K562 (cell line): ENCODE measurements at regions not wholly inside any gene's neighbourhood (a gene's known extent, or its start where the extent isn't known, plus 50 kb on each side); places are given as distances from the start of the nearest gene placed in this dataset.

Experiments used
- ATAC-seq: fragments of 200-7000 bp; cut with Tn5 transposase; 3 replicates; pipeline ENCODE4 v1.9.1; 2020; ENCODE audit warnings: moderate library complexity
- BruUV-seq: library from RNA; stranded (reverse); fragments of 400-500 nt; replicated peaks from 2 replicates; lab custom pipeline; 2021; lab: Mats Ljungman, UMichigan
- CTCF ChIA-PET: fragments of 300-600 bp; formaldehyde crosslinking; extraction: SDS; loops from one replicate; lab custom pipeline; 2021; ENCODE audit warnings: low intra/inter-chr PET ratio; lab: Yijun Ruan, JAX
- POLR2A ChIA-PET: fragments of 300-600, 350-650 bp; sonication (Branson Sonifier 250); formaldehyde crosslinking; extraction: SDS; loops from one replicate; lab custom pipeline; 2021; ENCODE audit warnings: antibody characterized with exemption, inconsistent platforms; lab: Yijun Ruan, JAX
- DNase-seq, 4 experiments: peaks; one replicate each; pipeline versions ENCODE4 v3.0.0 to v3.0.0-alpha.2; 2011 to 2018; ENCODE audit warnings: low spot score in 3 of 4, mixed read lengths in 3 of 4; ENCODE audit errors: extremely low read depth in 1 of 4
- FAIRE-seq: peaks from 2 replicates; lab custom pipeline; 2011; peaks lifted over from hg19 to GRCh38; lab: Jason Lieb, UNC
- H2AFZ ChIP-seq: 2 replicates; pipeline ENCODE4 v1.6.0; 2011; ENCODE audit warnings: low read depth, low read length, control low read depth, inconsistent platforms
- H3K27ac ChIP-seq: fragments of 200-600 bp; 3 replicates; pipeline ENCODE4 v1.8.0; 2011; ENCODE audit warnings: low read depth, mild to moderate bottlenecking, control low read depth, inconsistent platforms, low read length, moderate library complexity, mixed read lengths; ENCODE audit errors: extremely low read depth
- H3K27me3 ChIP-seq, 2 experiments: fragments of 300-600 bp in 1 of 2; 2 replicates in 1 of 2; 3 replicates in 1 of 2; pipeline versions ENCODE4 v1.6.0 to v1.8.0; 2011; ENCODE audit warnings: inconsistent platforms in 2 of 2, low read length in 2 of 2, mild to moderate bottlenecking in 1 of 2, mixed read lengths in 1 of 2, moderate library complexity in 1 of 2; ENCODE audit not compliant: control insufficient read depth in 2 of 2, insufficient read depth in 2 of 2
- H3K36me3 ChIP-seq: fragments of 300-600 bp; 3 replicates; pipeline ENCODE4 v1.8.0; 2011; ENCODE audit warnings: mild to moderate bottlenecking, low read length, inconsistent platforms; ENCODE audit not compliant: control insufficient read depth, insufficient read depth
- H3K4me1 ChIP-seq, 2 experiments: fragments of 200-600 bp in 1 of 2; replicated peaks in 1 of 2; 2 replicates in 1 of 2; 3 replicates in 1 of 2; pipeline versions ENCODE4 v1.5.1 to v1.8.0; 2011; ENCODE audit warnings: inconsistent platforms in 2 of 2, low read length in 2 of 2, mild to moderate bottlenecking in 1 of 2, mixed read lengths in 1 of 2, moderate library complexity in 1 of 2; ENCODE audit not compliant: control insufficient read depth in 2 of 2, insufficient read depth in 2 of 2
- H3K4me2 ChIP-seq: 2 replicates; pipeline ENCODE4 v1.6.1; 2011; ENCODE audit warnings: low read length, control low read depth, inconsistent platforms, mixed read lengths; ENCODE audit not compliant: insufficient read depth
- H3K4me3 ChIP-seq: fragments of 200-600 bp; sonication (generic), shearing (Covaris generic); 2 replicates; pipeline ENCODE4 v1.5.1; 2016; ENCODE audit warnings: control low read depth, inconsistent platforms
- H3K79me2 ChIP-seq: fragments of 200-600 bp; 3 replicates; pipeline ENCODE4 v1.8.0; 2011; ENCODE audit warnings: low read length, inconsistent platforms; ENCODE audit not compliant: control insufficient read depth, insufficient read depth
- H3K9ac ChIP-seq, 2 experiments: 2 replicates each; pipeline versions ENCODE4 v1.6.0 to v1.6.1; 2011; ENCODE audit warnings: low read depth in 2 of 2, low read length in 2 of 2, control low read depth in 1 of 2, inconsistent platforms in 1 of 2, mild to moderate bottlenecking in 1 of 2, mixed read lengths in 1 of 2; ENCODE audit not compliant: insufficient read depth in 1 of 2
- H3K9me1 ChIP-seq: one replicate; pipeline ENCODE4 v1.6.0; 2011; ENCODE audit warnings: inconsistent platforms, mild to moderate bottlenecking, low read length, moderate library complexity; ENCODE audit not compliant: control insufficient read depth, insufficient read depth
- H3K9me3 ChIP-seq: replicated peaks from 2 replicates; pipeline ENCODE4 v1.5.1; 2011; ENCODE audit warnings: low read depth, low read length, inconsistent platforms; ENCODE audit not compliant: control insufficient read depth, insufficient read depth
- H4K20me1 ChIP-seq: replicated peaks from 2 replicates; pipeline ENCODE4 v1.6.1; 2011; ENCODE audit warnings: low read length, inconsistent platforms, mixed read lengths; ENCODE audit not compliant: control insufficient read depth, insufficient read depth
- ATF2 ChIP-seq: sonication (generic); formaldehyde crosslinking; IDR thresholded peaks from 2 replicates; pipeline ENCODE4 v1.8.1; 2022; ENCODE audit warnings: missing genetic modification reagents
- C11orf30 ChIP-seq: fragments of 450-650 bp; IDR thresholded peaks from 2 replicates; pipeline ENCODE4 v1.6.1; 2016; ENCODE audit warnings: low read depth, mild to moderate bottlenecking
- ERF ChIP-seq: fragments of 450-650 bp; formaldehyde crosslinking; IDR thresholded peaks from 2 replicates; pipeline ENCODE4 v1.4.0; 2020; ENCODE audit warnings: mild to moderate bottlenecking, mixed read lengths
- FOS ChIP-seq: IDR thresholded peaks from 3 replicates; pipeline ENCODE4 v1.6.1; 2011; ENCODE audit not compliant: insufficient read length; ENCODE audit errors: extremely low read depth
- GTF2E2 ChIP-seq: fragments of 200-800 bp; sonication (Bioruptor generic); IDR thresholded peaks from 2 replicates; pipeline ENCODE4 v1.6.1; 2016; ENCODE audit warnings: missing genetic modification characterization, missing compliant biosample characterization
- MXD1 ChIP-seq: fragments of 250-450 bp; sonication (Bioruptor Pico); IDR thresholded peaks from 2 replicates; pipeline ENCODE4 v1.8.0; 2021; ENCODE audit warnings: borderline replicate concordance, mild to moderate bottlenecking, moderate library complexity; ENCODE audit not compliant: poor library complexity, severe bottlenecking
- NFE2 ChIP-seq: IDR thresholded peaks from 2 replicates; pipeline ENCODE4 v1.6.1; 2014; ENCODE audit warnings: antibody characterized with exemption, low read depth
- PCBP2 ChIP-seq: fragments of 200-400 bp; formaldehyde crosslinking; IDR thresholded peaks from 2 replicates; pipeline ENCODE4 v1.6.1; 2018; ENCODE audit warnings: low read length, low read depth, mild to moderate bottlenecking, moderate library complexity; ENCODE audit not compliant: poor library complexity, severe bottlenecking
- SETDB1 ChIP-seq: IDR thresholded peaks from one replicate; pipeline ENCODE4 v1.6.1; 2012; ENCODE audit warnings: low read length, control low read depth, inconsistent platforms
- SIRT6 ChIP-seq: IDR thresholded peaks from one replicate; pipeline ENCODE4 v1.6.1; 2012; ENCODE audit warnings: low read depth, mild to moderate bottlenecking, control low read depth, inconsistent platforms, low read length, moderate library complexity
- SRSF3 ChIP-seq: fragments of 200-400 bp; formaldehyde crosslinking; IDR thresholded peaks from 2 replicates; pipeline ENCODE4 v1.6.1; 2016; ENCODE audit warnings: mild to moderate bottlenecking, low read length, moderate library complexity; ENCODE audit not compliant: insufficient read depth
- ZBED1 ChIP-seq: IDR thresholded peaks from 2 replicates; pipeline ENCODE4 v1.6.1; 2014
- ZBTB7A ChIP-seq: IDR thresholded peaks from 2 replicates; pipeline ENCODE4 v1.6.1; 2011; ENCODE audit warnings: low read depth, mild to moderate bottlenecking, low read length, moderate library complexity, borderline replicate concordance; ENCODE audit not compliant: control insufficient read depth
- ZNF316 ChIP-seq: fragments of 450-650 bp; IDR thresholded peaks from 2 replicates; pipeline ENCODE4 v1.6.1; 2016
- ZNF41 ChIP-seq: fragments of 250-450 bp; sonication (Bioruptor Pico); conservative IDR thresholded peaks from 2 replicates; pipeline ENCODE4 v1.4.0; 2020; ENCODE audit warnings: mild to moderate bottlenecking
- WGBS: fragments of 100-300 bp; shearing (Covaris generic); methylation state at CpG from one replicate; pipeline ENCODE4 v1.1.6; 2016; ENCODE audit warnings: low coverage, mixed read lengths; ENCODE audit not compliant: insufficient coverage; ENCODE audit errors: missing lambda C conversion rate; 5-methylcytosine and 5-hydroxymethylcytosine counted together
- in situ Hi-C: fragments of 300-500 bp; cut with MboI; formaldehyde crosslinking; loops from 4 replicates; pipeline ENCODE4 v1.15.0; 2018; ENCODE audit warnings: inconsistent platforms, mixed read lengths
- intact Hi-C: fragments of 100-400 bp; cut with micrococcal nuclease; formaldehyde crosslinking; loops from 2 replicates; pipeline ENCODE4 v1.14.2; 2022

- TF ChIP-seq ZBTB7A (no peak), SRSF3 (no peak), MXD1 (CRISPR knock-in tag) (no peak), GTF2E2 (tag) (no peak), ZNF316 (peak; percentile 44; the same call in 1 of the 2 replicates), PCBP2 (no peak), C11orf30 (0 out of 2 replicates have a peak, but pooled peaks have one; percentile 9), NFE2 (no peak), ATF2 (no peak), ZNF41 (no peak), ERF (CRISPR knock-in tag) (no peak), SETDB1 (no peak), ZBED1 (no peak), SIRT6 (no peak), FOS (no peak)
- in situ Hi-C loops, result no loop called here
- CTCF ChIA-PET, result no interaction called here
- FAIRE-seq (no peak), DNase-seq (no peak), ATAC-seq (no peak)
- H4K20me1 ChIP-seq, result no peaks in the 10 kb centered on the region
- H3K79me2 ChIP-seq, result no peaks in the 10 kb centered on the region
- 3% methylated on average over 5 of the region's 5 CpGs for WGBS
- H3K27ac ChIP-seq, result no peak overlapping the region
- H3K9me1 ChIP-seq, result no peaks in the 10 kb centered on the region
- no peak overlapping the region for H2AFZ ChIP-seq
- POLR2A ChIA-PET, result no interaction called here
- H3K36me3 ChIP-seq, result no peaks in the 10 kb centered on the region
- BruUV-seq, result no TSS peak
- intact Hi-C loops, result no loop called here
- H3K4me1 ChIP-seq, result no peaks in the 10 kb centered on the region
- no peak overlapping the region for H3K4me3 ChIP-seq
- H3K4me2 ChIP-seq, result no peak overlapping the region
- no peak overlapping the region for H3K9ac ChIP-seq
- H3K9me3 ChIP-seq, result no peaks in the 10 kb centered on the region
- H3K27me3 ChIP-seq, result peaks cover 0 to 15% of the 10 kb centered on the region in 2 experiments; a peak in 1 of 5 replicates
Measured at GRCh38 chr11:119551420-119552105, 128.6 kb upstream of the THY1 start.
